ENCODE measurements at regions not wholly inside any gene's neighbourhood (a gene's known extent, or its start where the extent isn't known, plus 50 kb on each side); places are given as distances from the start of the nearest gene placed in this dataset.

GRCh38 chr2:3045318-3045921 lies 332.2 kb downstream of the EIPR1 start:
- no peaks in the 10 kb centered on the region for H3K36me3 Mint-ChIP-seq (ENCODE audit: unreplicated experiment)
- H3K27me3 Mint-ChIP-seq (ENCODE audit: unreplicated experiment) = peaks cover 13% of the 10 kb centered on the region
- H3K9me3 Mint-ChIP-seq (ENCODE audit: unreplicated experiment) = peaks cover 6% of the 10 kb centered on the region

GRCh38 chr2:3044587-3045317 lies 332.9 kb downstream of the EIPR1 start:
- peaks cover 6% of the 10 kb centered on the region for H3K9me3 Mint-ChIP-seq (ENCODE audit: unreplicated experiment)
- no peak overlapping the region for H3K27ac Mint-ChIP-seq (ENCODE audit: unreplicated experiment)
- peaks cover 25% of the 10 kb centered on the region for H3K4me1 Mint-ChIP-seq (ENCODE audit: low read depth, unreplicated experiment)
- DNase-seq = no peak
- peaks cover 16% of the 10 kb centered on the region for H3K27me3 Mint-ChIP-seq (ENCODE audit: unreplicated experiment)
- H3K36me3 Mint-ChIP-seq (ENCODE audit: unreplicated experiment) = peaks cover under 1% of the 10 kb centered on the region
- no peak overlapping the region for H3K4me3 Mint-ChIP-seq (ENCODE audit: unreplicated experiment)
- TF ChIP-seq CTCF (IDR thresholded peaks at IDR 0.05; ENCODE audit: partially characterized antibody, unreplicated experiment) = no peak

More at GRCh38 chr2:3045318-3045921, 332.2 kb downstream of the EIPR1 start:
- Mint-ChIP-seq H3K4me3 (ENCODE audit: unreplicated experiment) (no peak overlapping the region), H3K27ac (ENCODE audit: unreplicated experiment) (no peak overlapping the region), H3K4me1 (ENCODE audit: low read depth, unreplicated experiment) (peaks cover 20% of the 10 kb centered on the region)
- no peak for DNase-seq
- no peak for TF ChIP-seq CTCF (IDR thresholded peaks at IDR 0.05; ENCODE audit: partially characterized antibody, unreplicated experiment)

DNA sequence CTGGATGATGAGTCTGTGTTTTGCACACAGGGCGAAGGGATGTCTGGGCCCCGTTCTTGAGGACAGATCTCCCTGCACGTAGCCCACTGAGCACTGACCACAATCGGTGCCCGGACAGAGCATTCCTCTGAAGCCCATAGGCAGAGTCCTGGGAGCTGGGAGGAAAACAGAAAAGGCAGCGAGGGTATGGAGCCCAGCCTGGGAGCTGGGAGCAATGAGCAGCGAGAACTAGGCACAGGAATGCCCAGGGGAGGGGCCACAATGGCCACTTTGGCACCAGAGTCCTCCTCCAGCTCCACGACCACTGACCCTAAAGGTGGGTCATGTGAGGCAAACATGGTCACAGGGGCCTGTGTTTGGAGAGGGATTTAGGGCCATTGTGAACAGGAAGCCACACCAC lies 333.9 kb downstream of the EIPR1 start:
- Mint-ChIP-seq H3K9me3 (ENCODE audit: unreplicated experiment) (peaks cover 4% of the 10 kb centered on the region), H3K4me1 (ENCODE audit: low read depth, unreplicated experiment) (peaks cover 26% of the 10 kb centered on the region), H3K27ac (ENCODE audit: unreplicated experiment) (no peak overlapping the region), H3K27me3 (ENCODE audit: unreplicated experiment) (peaks cover 18% of the 10 kb centered on the region), H3K36me3 (ENCODE audit: unreplicated experiment) (peaks cover 6% of the 10 kb centered on the region), H3K4me3 (ENCODE audit: unreplicated experiment) (no peak overlapping the region)
- DNase-seq = no peak
- TF ChIP-seq CTCF (IDR thresholded peaks at IDR 0.05; ENCODE audit: partially characterized antibody, unreplicated experiment) = no peak

- peak overlapping the region; percentile 56 for H3K27ac Mint-ChIP-seq (ENCODE audit: unreplicated experiment)
- peaks cover 26% of the 10 kb centered on the region for H3K4me1 Mint-ChIP-seq (ENCODE audit: low read depth, unreplicated experiment)
- peak overlapping the region; percentile 45 for H3K4me3 Mint-ChIP-seq (ENCODE audit: unreplicated experiment)
- no peak for DNase-seq
- H3K9me3 Mint-ChIP-seq (ENCODE audit: unreplicated experiment) = peaks cover 6% of the 10 kb centered on the region
- H3K36me3 Mint-ChIP-seq (ENCODE audit: unreplicated experiment) = peaks cover 14% of the 10 kb centered on the region
- no peak for TF ChIP-seq CTCF (IDR thresholded peaks at IDR 0.05; ENCODE audit: partially characterized antibody, unreplicated experiment)
- H3K27me3 Mint-ChIP-seq (ENCODE audit: unreplicated experiment) = peaks cover 16% of the 10 kb centered on the region
These were observed 334.7 kb downstream of the EIPR1 start for GRCh38 chr2:3042601-3043585.

Data from glutamatergic neuron (in vitro differentiated cells).